HCT116 (cell line): ENCODE measurements at regions not wholly inside any gene's neighbourhood (a gene's known extent, or its start where the extent isn't known, plus 50 kb on each side); places are given as distances from the start of the nearest gene placed in this dataset.

Experiments
- ATAC-seq: fragments of 200-7000 bp; cut with Tn5 transposase; 2 replicates; pipeline ENCODE4 v1.9.1; 2020; ENCODE audit warnings: mild to moderate bottlenecking, moderate library complexity
- BruUV-seq: library from RNA; stranded (reverse); fragments of 400-500 nt; replicated peaks from 2 replicates; lab custom pipeline; 2021; lab: Mats Ljungman, UMichigan
- CTCF ChIA-PET: fragments of 300-600 bp; sonication (Branson Sonifier 250); formaldehyde crosslinking; loops from one replicate; lab custom pipeline; 2021; ENCODE audit warnings: antibody characterized with exemption; lab: Charles Lee
- POLR2A ChIA-PET: fragments of 300-600, 350-600 bp; sonication (Branson Sonifier 250); formaldehyde crosslinking; loops from one replicate; lab custom pipeline; 2021; ENCODE audit warnings: antibody characterized with exemption; lab: Charles Lee
- RAD21 ChIA-PET, 2 experiments: fragments of 300-600 bp; sonication (Branson Sonifier 250); formaldehyde crosslinking; loops; one replicate each; lab custom pipeline; 2023; ENCODE audit warnings: low total read pairs in 2 of 2; ENCODE audit not compliant: uncharacterized antibody in 2 of 2, unreplicated experiment in 2 of 2, low non-redundant PET in 1 of 2; lab: Charles Lee
- DNase-seq: peaks from one replicate; pipeline ENCODE4 v3.0.0-alpha.2; 2010; ENCODE audit warnings: low read depth, low spot score
- H2AFZ ChIP-seq: fragments of 200-600 bp; shearing (Covaris generic), sonication (generic); 2 replicates; pipeline ENCODE4 v1.6.1; 2017; ENCODE audit warnings: low read depth, mixed run types, mixed read lengths, antibody characterized with exemption, low read length; ENCODE audit not compliant: poor library complexity, severe bottlenecking
- H3K27ac ChIP-seq: 2 replicates; pipeline ENCODE4 v1.5.1; 2012; ENCODE audit warnings: low read depth, low read length
- H3K27me3 ChIP-seq: fragments of 200-600 bp; sonication (generic); 2 replicates; pipeline ENCODE4 v1.6.1; 2016; ENCODE audit warnings: mixed run types, low read length, mixed read lengths; ENCODE audit not compliant: insufficient read depth
- H3K36me3 ChIP-seq, 2 experiments: fragments of 200-500 bp in 1 of 2; fragments of 200-600 bp in 1 of 2; sonication (Bioruptor generic) in 1 of 2; sonication (generic) in 1 of 2; 2 replicates each; pipeline versions ENCODE4 v1.5.1 to v1.6.1; 2014 to 2016; ENCODE audit warnings: low read length in 2 of 2, inconsistent platforms in 1 of 2, mixed read lengths in 1 of 2, mixed run types in 1 of 2; ENCODE audit not compliant: insufficient read depth in 2 of 2, control insufficient read depth in 1 of 2
- H3K4me1 ChIP-seq, 2 experiments: fragments of 200-600 bp in 1 of 2; sonication (generic) in 1 of 2; 2 replicates each; pipeline versions ENCODE4 v1.5.1 to v1.6.1; 2012 to 2017; ENCODE audit warnings: low read length in 2 of 2, inconsistent platforms in 1 of 2, mild to moderate bottlenecking in 1 of 2, mixed read lengths in 1 of 2, mixed run types in 1 of 2, moderate library complexity in 1 of 2; ENCODE audit not compliant: insufficient read depth in 2 of 2, control insufficient read depth in 1 of 2
- H3K4me2 ChIP-seq: fragments of 200-600 bp; sonication (generic); 2 replicates; pipeline ENCODE4 v1.6.1; 2017; ENCODE audit warnings: mixed run types, low read length, mixed read lengths
- H3K4me3 ChIP-seq, 2 experiments: fragments of 200-600 bp in 1 of 2; sonication (generic) in 1 of 2; replicated peaks in 1 of 2; 2 replicates each; pipeline ENCODE4 v1.5.1; 2011 to 2016; ENCODE audit warnings: low read length in 2 of 2, control low read depth in 1 of 2, low read depth in 1 of 2, mild to moderate bottlenecking in 1 of 2, mixed read lengths in 1 of 2, mixed run types in 1 of 2
- H3K79me2 ChIP-seq: fragments of 200-600 bp; sonication (generic); 2 replicates; pipeline ENCODE4 v1.6.1; 2017; ENCODE audit warnings: mild to moderate bottlenecking, mixed run types, low read length, moderate library complexity, mixed read lengths; ENCODE audit not compliant: insufficient read depth
- H3K9ac ChIP-seq: fragments of 200-600 bp; sonication (generic); 2 replicates; pipeline ENCODE4 v1.6.1; 2016; ENCODE audit warnings: low read length, mixed read lengths
- H3K9me2 ChIP-seq: fragments of 200-600 bp; sonication (generic), shearing (Covaris generic); 2 replicates; pipeline ENCODE4 v1.6.1; 2017; ENCODE audit warnings: mixed run types, mild to moderate bottlenecking, moderate library complexity; ENCODE audit not compliant: insufficient read depth
- H3K9me3 ChIP-seq, 2 experiments: fragments of 200-500 bp in 1 of 2; fragments of 200-600 bp in 1 of 2; sonication (Bioruptor generic) in 1 of 2; sonication (generic) in 1 of 2; 2 replicates each; pipeline ENCODE4 v1.6.1; 2014 to 2017; ENCODE audit warnings: low read length in 2 of 2, mixed read lengths in 2 of 2, inconsistent platforms in 1 of 2, low read depth in 1 of 2, mild to moderate bottlenecking in 1 of 2, mixed run types in 1 of 2, moderate library complexity in 1 of 2; ENCODE audit not compliant: control insufficient read depth in 1 of 2, insufficient read depth in 1 of 2
- H4K20me1 ChIP-seq: fragments of 200-600 bp; sonication (generic), shearing (Covaris generic); 2 replicates; pipeline ENCODE4 v1.6.1; 2017; ENCODE audit warnings: mixed run types, mild to moderate bottlenecking, moderate library complexity; ENCODE audit not compliant: insufficient read depth
- CEBPB ChIP-seq: IDR thresholded peaks from 2 replicates; pipeline ENCODE4 v1.6.1; 2012; ENCODE audit warnings: low read depth
- ELF1 ChIP-seq: IDR thresholded peaks from 2 replicates; pipeline ENCODE4 v1.6.1; 2012; ENCODE audit warnings: low read depth, borderline replicate concordance
- EZH2phosphoT487 ChIP-seq: fragments of 200-600 bp; IDR thresholded peaks from 2 replicates; pipeline ENCODE4 v1.6.1; 2018; ENCODE audit warnings: antibody characterized with exemption, borderline replicate concordance
- JUND ChIP-seq: IDR thresholded peaks from 2 replicates; pipeline ENCODE4 v1.6.1; 2012
- POLR2A ChIP-seq: IDR thresholded peaks from 2 replicates; pipeline ENCODE4 v1.7.0; 2011; ENCODE audit warnings: borderline replicate concordance; ENCODE audit not compliant: insufficient read depth, insufficient read length; ENCODE audit errors: extremely low read depth
- POLR2AphosphoS5 ChIP-seq: IDR thresholded peaks from 2 replicates; pipeline ENCODE4 v1.6.1; 2011; ENCODE audit warnings: mild to moderate bottlenecking, low read depth, low read length, moderate library complexity
- SIN3A ChIP-seq: IDR thresholded peaks from 2 replicates; pipeline ENCODE4 v1.6.1; 2012; ENCODE audit warnings: low read depth
- TCF7L2 ChIP-seq: IDR thresholded peaks from 2 replicates; pipeline ENCODE4 v1.7.0; 2011; ENCODE audit warnings: borderline replicate concordance, inconsistent platforms; ENCODE audit not compliant: insufficient read depth, insufficient read length; ENCODE audit errors: extremely low read depth
- YY1 ChIP-seq: IDR thresholded peaks from 2 replicates; pipeline ENCODE4 v1.6.1; 2011; ENCODE audit warnings: low read length, low read depth, moderate library complexity, mild to moderate bottlenecking; ENCODE audit not compliant: insufficient replicate concordance; ENCODE audit errors: extremely low read depth
- ZFX ChIP-seq: fragments of 450-650 bp; IDR thresholded peaks from 2 replicates; pipeline ENCODE4 v1.6.1; 2017
- ZNF274 ChIP-seq: fragments of 200-500 bp; sonication (Bioruptor generic); IDR thresholded peaks from 2 replicates; pipeline ENCODE4 v1.6.1; 2014; ENCODE audit warnings: mild to moderate bottlenecking, low read depth, low read length, inconsistent platforms
- intact Hi-C: fragments of 100-400 bp; cut with micrococcal nuclease; formaldehyde crosslinking; loops from 2 replicates; pipeline ENCODE4 v1.10.0; 2022
- TF ChIP-seq, protein P1 (sequence below): IDR thresholded peaks from 2 replicates; pipeline ENCODE4 v1.6.1; 2011; ENCODE audit warnings: mild to moderate bottlenecking, low read length, moderate library complexity; ENCODE audit not compliant: insufficient replicate concordance; ENCODE audit errors: extremely low read depth
- TF ChIP-seq, protein P2 (sequence below): IDR thresholded peaks from 2 replicates; pipeline ENCODE4 v1.6.1; 2012

GRCh38 chr19:29022599-29022998 is 190.4 kb downstream of the UQCRFS1 start:
- ATAC-seq = no peak
- RAD21 ChIA-PET = no interaction called here
- no peaks in the 10 kb centered on the region for H4K20me1 ChIP-seq
- H3K79me2 ChIP-seq = no peaks in the 10 kb centered on the region
- H3K9me3 ChIP-seq = peaks cover 0 to 15% of the 10 kb centered on the region in 2 experiments; a peak in 2 of 4 replicates
- H3K9me2 ChIP-seq = no peaks in the 10 kb centered on the region
- H3K4me2 ChIP-seq = no peak overlapping the region
- no peak overlapping the region for H2AFZ ChIP-seq
- POLR2A ChIA-PET = no interaction called here
- no peak overlapping the region for H3K27ac ChIP-seq
- TF ChIP-seq JUND (no peak), ZNF274 (no peak), ELF1 (no peak), ZFX (no peak)
- TF ChIP-seq, protein P1, sequence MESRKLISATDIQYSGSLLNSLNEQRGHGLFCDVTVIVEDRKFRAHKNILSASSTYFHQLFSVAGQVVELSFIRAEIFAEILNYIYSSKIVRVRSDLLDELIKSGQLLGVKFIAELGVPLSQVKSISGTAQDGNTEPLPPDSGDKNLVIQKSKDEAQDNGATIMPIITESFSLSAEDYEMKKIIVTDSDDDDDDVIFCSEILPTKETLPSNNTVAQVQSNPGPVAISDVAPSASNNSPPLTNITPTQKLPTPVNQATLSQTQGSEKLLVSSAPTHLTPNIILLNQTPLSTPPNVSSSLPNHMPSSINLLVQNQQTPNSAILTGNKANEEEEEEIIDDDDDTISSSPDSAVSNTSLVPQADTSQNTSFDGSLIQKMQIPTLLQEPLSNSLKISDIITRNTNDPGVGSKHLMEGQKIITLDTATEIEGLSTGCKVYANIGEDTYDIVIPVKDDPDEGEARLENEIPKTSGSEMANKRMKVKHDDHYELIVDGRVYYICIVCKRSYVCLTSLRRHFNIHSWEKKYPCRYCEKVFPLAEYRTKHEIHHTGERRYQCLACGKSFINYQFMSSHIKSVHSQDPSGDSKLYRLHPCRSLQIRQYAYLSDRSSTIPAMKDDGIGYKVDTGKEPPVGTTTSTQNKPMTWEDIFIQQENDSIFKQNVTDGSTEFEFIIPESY = no peak
- intact Hi-C loops = no loop called here
- no TSS peak for BruUV-seq
- H3K36me3 ChIP-seq = no peaks in the 10 kb centered on the region
- no peak overlapping the region for H3K4me3 ChIP-seq
- no peak overlapping the region for H3K9ac ChIP-seq
- H3K27me3 ChIP-seq = no peaks in the 10 kb centered on the region
- DNase-seq = no peak
- no peaks in the 10 kb centered on the region for H3K4me1 ChIP-seq
- CTCF ChIA-PET = no interaction called here

- RAD21 ChIA-PET = no interaction called here
- H4K20me1 ChIP-seq = no peaks in the 10 kb centered on the region
- no peak overlapping the region for H3K4me2 ChIP-seq
- TF ChIP-seq, protein P1 = no peak
- TF ChIP-seq, protein P2, sequence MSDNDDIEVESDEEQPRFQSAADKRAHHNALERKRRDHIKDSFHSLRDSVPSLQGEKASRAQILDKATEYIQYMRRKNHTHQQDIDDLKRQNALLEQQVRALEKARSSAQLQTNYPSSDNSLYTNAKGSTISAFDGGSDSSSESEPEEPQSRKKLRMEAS = no peak
- TF ChIP-seq SIN3A (no peak), ELF1 (no peak), CEBPB (no peak), YY1 (no peak), EZH2phosphoT487 (no peak), POLR2AphosphoS5 (no peak), TCF7L2 (no peak), POLR2A (no peak), ZNF274 (no peak), JUND (no peak)
- TF ChIP-seq, all 23 proteins: peak for 0
- BruUV-seq = no TSS peak
- no peak for ATAC-seq
- no peaks in the 10 kb centered on the region for H3K4me1 ChIP-seq
- no peak overlapping the region for H2AFZ ChIP-seq
- POLR2A ChIA-PET = no interaction called here
- CTCF ChIA-PET = no interaction called here
- no peaks in the 10 kb centered on the region for H3K9me2 ChIP-seq
- no peaks in the 10 kb centered on the region for H3K79me2 ChIP-seq
- no peak for DNase-seq
- H3K36me3 ChIP-seq = no peaks in the 10 kb centered on the region
- H3K4me3 ChIP-seq = no peak overlapping the region
- H3K27me3 ChIP-seq = no peaks in the 10 kb centered on the region
- peaks cover 1 to 19% of the 10 kb centered on the region in 2 experiments; a peak in 1 of 4 replicates for H3K9me3 ChIP-seq
- no peak overlapping the region for H3K27ac ChIP-seq
- intact Hi-C loops = no loop called here
- no peak overlapping the region for H3K9ac ChIP-seq
Observed at GRCh38 chr19:29022165-29022564, 190.8 kb downstream of the UQCRFS1 start.
